Right lobe of liver (tissue), 6 donors: ENCODE measurements at regions not wholly inside any gene's neighbourhood (a gene's known extent, or its start where the extent isn't known, plus 50 kb on each side); places are given as distances from the start of the nearest gene placed in this dataset.

ENCODE experiments used
- ATAC-seq, 4 donors: fragments of 200-7000 bp; cut with Tn5 transposase; one replicate each; pipeline ENCODE4 v1.9.1; 2020; ENCODE audit warnings: mild to moderate bottlenecking in 4 of 4, moderate library complexity in 4 of 4
- DNase-seq, 3 donors: peaks; one replicate each; pipeline ENCODE4 v3.0.0-alpha.2; 2020
- H3K27ac ChIP-seq, 3 donors: fragments of 200-600 bp; one replicate each; pipeline ENCODE4 v1.8.0; 2022
- H3K27me3 ChIP-seq, 2 donors: fragments of 200-600 bp; one replicate each; pipeline ENCODE4 v1.8.0; 2022
- H3K36me3 ChIP-seq, 4 donors: fragments of 200-600 bp; sonication (generic) in 1 of 4; one replicate each; pipeline versions ENCODE4 v1.5.1 to v1.8.0; 2017 to 2022; ENCODE audit warnings: control low read depth in 1 of 4
- H3K4me1 ChIP-seq, 4 donors: fragments of 200-600 bp; sonication (generic) in 1 of 4; one replicate each; pipeline versions ENCODE4 v1.5.1 to v1.8.0; 2017 to 2022; ENCODE audit warnings: control low read depth in 1 of 4
- H3K4me3 ChIP-seq, 3 donors: fragments of 200-600 bp; one replicate each; pipeline ENCODE4 v1.8.0; 2022
- H3K9me3 ChIP-seq, 4 donors: fragments of 200-600 bp; sonication (generic) in 1 of 4; one replicate each; pipeline versions ENCODE4 v1.5.1 to v1.8.0; 2017 to 2022; ENCODE audit warnings: control low read depth in 1 of 4
- CTCF ChIP-seq, 4 donors: fragments of 200-600 bp in 3 of 4; fragments of 450-650 bp in 1 of 4; IDR thresholded peaks; one replicate each; pipeline versions ENCODE4 v1.5.1 to v1.8.0; 2016 to 2022; ENCODE audit warnings: antibody characterized with exemption in 4 of 4, mild to moderate bottlenecking in 2 of 4
- POLR2A ChIP-seq: fragments of 450-650 bp; IDR thresholded peaks from one replicate; pipeline ENCODE4 v1.6.1; 2017; ENCODE audit warnings: antibody characterized with exemption, mild to moderate bottlenecking
- WGBS: methylation state at CpG from one replicate; pipeline ENCODE4 v1.1.6; 2018; ENCODE audit warnings: low coverage, low lambda C conversion rate; ENCODE audit not compliant: insufficient coverage; ENCODE audit errors: missing lambda C conversion rate; 5-methylcytosine and 5-hydroxymethylcytosine counted together
- intact Hi-C, 2 donors: fragments of 100-400 bp; cut with DNase I; formaldehyde crosslinking; loops; one replicate each; pipeline versions ENCODE4 v1.11.2 to v1.14.1; 2022
- donor health status: DM: no; HTN: yes; CAD: no.
- donor health status: DM: no; HTN: no; CAD: no.
- donor health status: DM: no; HTN: no; CAD: no.
- donor health status: DM: no; HTN: yes; CAD: no.
- donor health status: DM: no; HTN: yes; CAD: no.

- ATAC-seq (no peak), DNase-seq (no peak)
- H3K4me3 ChIP-seq = no peak overlapping the region
- 19% methylated on average over 1 of the region's 1 CpG for WGBS
- intact Hi-C loops = no loop called here
- no peak for TF ChIP-seq CTCF (IDR thresholded peaks at IDR 0.05)
- TF ChIP-seq POLR2A = no peak
- H3K27ac ChIP-seq = no peak overlapping the region
- H3K4me1 ChIP-seq = no peaks in the 10 kb centered on the region
- no peaks in the 10 kb centered on the region for H3K36me3 ChIP-seq
- no peaks in the 10 kb centered on the region for H3K27me3 ChIP-seq
- H3K9me3 ChIP-seq = no peaks in the 10 kb centered on the region
Observed at GRCh38 chr11:81165164-81165563, 1568.5 kb downstream of the FAM181B start.

GRCh38 chr11:81159900-81160299 is 1573.8 kb downstream of the FAM181B start:
- intact Hi-C loops = no loop called here
- H3K4me1 ChIP-seq = no peaks in the 10 kb centered on the region
- H3K27ac ChIP-seq = no peak overlapping the region
- no peak for DNase-seq
- TF ChIP-seq CTCF (IDR thresholded peaks at IDR 0.05) = no peak
- no peak for TF ChIP-seq POLR2A
- WGBS = 70% methylated on average over 2 of the region's 3 CpGs
- H3K9me3 ChIP-seq = no peaks in the 10 kb centered on the region
- no peak for ATAC-seq
- H3K4me3 ChIP-seq = no peak overlapping the region
- no peaks in the 10 kb centered on the region for H3K36me3 ChIP-seq
- no peaks in the 10 kb centered on the region for H3K27me3 ChIP-seq

- WGBS = 31% methylated on average over 5 of the region's 5 CpGs
- no peak overlapping the region for H3K27ac ChIP-seq
- TF ChIP-seq CTCF (IDR thresholded peaks at IDR 0.05) (no peak), POLR2A (no peak)
- intact Hi-C loops = no loop called here
- H3K36me3 ChIP-seq = no peaks in the 10 kb centered on the region
- H3K27me3 ChIP-seq = no peaks in the 10 kb centered on the region
- no peak for DNase-seq
- ATAC-seq = no peak
- no peaks in the 10 kb centered on the region for H3K4me1 ChIP-seq
- H3K4me3 ChIP-seq = no peak overlapping the region
- H3K9me3 ChIP-seq = no peaks in the 10 kb centered on the region
Observed at GRCh38 chr11:81135570-81135969, 1598.1 kb downstream of the FAM181B start.

- 31% methylated on average over 3 of the region's 3 CpGs for WGBS
- H3K27ac ChIP-seq = no peak overlapping the region
- intact Hi-C loops = no loop called here
- TF ChIP-seq CTCF (IDR thresholded peaks at IDR 0.05) = no peak
- TF ChIP-seq POLR2A = no peak
- no peaks in the 10 kb centered on the region for H3K27me3 ChIP-seq
- no peaks in the 10 kb centered on the region for H3K36me3 ChIP-seq
- DNase-seq = no peak
- no peak for ATAC-seq
- H3K4me1 ChIP-seq = no peaks in the 10 kb centered on the region
- H3K4me3 ChIP-seq = no peak overlapping the region
- no peaks in the 10 kb centered on the region for H3K9me3 ChIP-seq
Observed at GRCh38 chr11:81129618-81130017, 1604.0 kb downstream of the FAM181B start.

- intact Hi-C loops = no loop called here
- Histone ChIP-seq H3K9me3 (no peaks in the 10 kb centered on the region), H3K4me1 (no peaks in the 10 kb centered on the region), H3K27ac (no peak overlapping the region), H3K36me3 (no peaks in the 10 kb centered on the region), H3K4me3 (no peak overlapping the region), H3K27me3 (no peaks in the 10 kb centered on the region)
- no peak for ATAC-seq
- TF ChIP-seq CTCF (IDR thresholded peaks at IDR 0.05) (no peak), POLR2A (no peak)
- DNase-seq = no peak
Observed at GRCh38 chr11:81112718-81113117, 1620.9 kb downstream of the FAM181B start.
